H9 (cell line): ENCODE measurements at regions not wholly inside any gene's neighbourhood (a gene's known extent, or its start where the extent isn't known, plus 50 kb on each side); places are given as distances from the start of the nearest gene placed in this dataset.

Source experiments
- DNase-seq: peaks from one replicate; pipeline ENCODE4 v3.0.0-alpha.2; 2017
- H2AFZ ChIP-seq: one replicate; pipeline ENCODE4 v1.6.1; 2013; ENCODE audit warnings: mild to moderate bottlenecking, low read length, control low read depth, moderate library complexity
- H2AK5ac ChIP-seq: 2 replicates; pipeline ENCODE4 v1.6.1; 2013; ENCODE audit warnings: low read length, control low read depth, mixed read lengths; ENCODE audit not compliant: insufficient read length
- H2BK120ac ChIP-seq: one replicate; pipeline ENCODE4 v1.6.1; 2013; ENCODE audit warnings: low read depth, mild to moderate bottlenecking, low read length, control low read depth, inconsistent platforms; ENCODE audit not compliant: poor library complexity, severe bottlenecking
- H2BK12ac ChIP-seq: 2 replicates; pipeline ENCODE4 v1.6.1; 2013; ENCODE audit warnings: low read length, control low read depth, mixed read lengths, low read depth; ENCODE audit not compliant: insufficient read length
- H2BK15ac ChIP-seq: 2 replicates; pipeline ENCODE4 v1.6.1; 2013; ENCODE audit warnings: low read depth, low read length, control low read depth
- H2BK20ac ChIP-seq: one replicate; pipeline ENCODE4 v1.6.1; 2013; ENCODE audit warnings: low read depth, mild to moderate bottlenecking, low read length, control low read depth, inconsistent platforms; ENCODE audit not compliant: poor library complexity, severe bottlenecking
- H2BK5ac ChIP-seq: 2 replicates; pipeline ENCODE4 v1.6.1; 2013; ENCODE audit warnings: low read length, control low read depth, mixed read lengths; ENCODE audit not compliant: insufficient read length
- H3K14ac ChIP-seq: 2 replicates; pipeline ENCODE4 v1.6.1; 2013; ENCODE audit warnings: low read length, control low read depth; ENCODE audit not compliant: insufficient read depth
- H3K18ac ChIP-seq: 2 replicates; pipeline ENCODE4 v1.6.1; 2013; ENCODE audit warnings: low read depth, mild to moderate bottlenecking, mixed read lengths, low read length, control low read depth; ENCODE audit not compliant: insufficient read length
- H3K23ac ChIP-seq: 2 replicates; pipeline ENCODE4 v1.6.1; 2013; ENCODE audit warnings: low read length, control low read depth, mixed read lengths, low read depth; ENCODE audit not compliant: insufficient read length
- H3K23me2 ChIP-seq: 2 replicates; pipeline ENCODE4 v1.6.1; 2013; ENCODE audit warnings: low read depth, mild to moderate bottlenecking, mixed read lengths, low read length, control low read depth; ENCODE audit not compliant: insufficient read length, poor library complexity, severe bottlenecking
- H3K27ac ChIP-seq: 2 replicates; pipeline ENCODE4 v1.5.1; 2013; ENCODE audit warnings: low read length, control low read depth, mixed read lengths, low read depth; ENCODE audit not compliant: insufficient read length
- H3K27me3 ChIP-seq: 2 replicates; pipeline ENCODE4 v1.6.1; 2013; ENCODE audit warnings: low read length, control low read depth, inconsistent platforms; ENCODE audit not compliant: insufficient read depth
- H3K4ac ChIP-seq: 2 replicates; pipeline ENCODE4 v1.6.1; 2013; ENCODE audit warnings: low read depth, mild to moderate bottlenecking, control low read depth, inconsistent platforms, low read length, moderate library complexity
- H3K4me1 ChIP-seq: 2 replicates; pipeline ENCODE4 v1.6.1; 2013; ENCODE audit warnings: low read length, control low read depth, inconsistent platforms; ENCODE audit not compliant: insufficient read depth
- H3K4me2 ChIP-seq: 2 replicates; pipeline ENCODE4 v1.6.1; 2013; ENCODE audit warnings: low read length, control low read depth, mixed read lengths; ENCODE audit not compliant: insufficient read length, insufficient read depth
- H3K56ac ChIP-seq: 2 replicates; pipeline ENCODE4 v1.6.1; 2013; ENCODE audit warnings: low read depth, mild to moderate bottlenecking, mixed read lengths, low read length, control low read depth; ENCODE audit not compliant: insufficient read length
- H3K79me1 ChIP-seq: 2 replicates; pipeline ENCODE4 v1.6.1; 2013; ENCODE audit warnings: low read depth, mild to moderate bottlenecking, moderate library complexity, low read length, control low read depth, inconsistent platforms; ENCODE audit not compliant: insufficient read depth, poor library complexity, severe bottlenecking
- H3K79me2 ChIP-seq: 2 replicates; pipeline ENCODE4 v1.6.1; 2013; ENCODE audit warnings: low read length, control low read depth, inconsistent platforms; ENCODE audit not compliant: insufficient read depth
- H3K9ac ChIP-seq: 2 replicates; pipeline ENCODE4 v1.6.1; 2013; ENCODE audit warnings: low read length, control low read depth, mixed read lengths; ENCODE audit not compliant: insufficient read length; ENCODE audit errors: extremely low read depth
- H3K9me3 ChIP-seq: one replicate; pipeline ENCODE4 v1.6.1; 2013; ENCODE audit warnings: low read depth, low read length, inconsistent platforms; ENCODE audit not compliant: control insufficient read depth
- H3T11ph ChIP-seq: one replicate; pipeline ENCODE4 v1.6.1; 2013; ENCODE audit warnings: mild to moderate bottlenecking, low read length, control low read depth, inconsistent platforms
- H4K20me1 ChIP-seq: one replicate; pipeline ENCODE4 v1.6.1; 2013; ENCODE audit not compliant: control insufficient read depth, insufficient read length, insufficient read depth
- H4K5ac ChIP-seq: 2 replicates; pipeline ENCODE4 v1.6.1; 2013; ENCODE audit warnings: low read depth, mild to moderate bottlenecking, mixed read lengths, low read length, control low read depth; ENCODE audit not compliant: insufficient read length
- H4K8ac ChIP-seq: replicated peaks from 2 replicates; pipeline ENCODE4 v1.6.1; 2013; ENCODE audit warnings: low read length, control low read depth, mixed read lengths, low read depth; ENCODE audit not compliant: insufficient read length
- H4K91ac ChIP-seq: 2 replicates; pipeline ENCODE4 v1.6.1; 2013; ENCODE audit warnings: low read depth, mild to moderate bottlenecking, moderate library complexity, mixed read lengths, low read length, control low read depth; ENCODE audit not compliant: insufficient read length
- H3K27ac Mint-ChIP-seq, 3 experiments: 2 replicates in 2 of 3; 3 replicates in 1 of 3; pipeline ENCODE4 v1.8.0; 2020 to 2021; ENCODE audit warnings: mixed read lengths in 3 of 3, mild to moderate bottlenecking in 1 of 3, moderate library complexity in 1 of 3
- H3K27me3 Mint-ChIP-seq: 2 replicates; pipeline ENCODE4 v1.8.0; 2021; ENCODE audit warnings: low read depth, mild to moderate bottlenecking, moderate library complexity, mixed read lengths
- H3K36me3 Mint-ChIP-seq, 3 experiments: 2 replicates in 2 of 3; 3 replicates in 1 of 3; pipeline ENCODE4 v1.8.0; 2020 to 2021; ENCODE audit warnings: low read depth in 3 of 3, mixed read lengths in 3 of 3; ENCODE audit not compliant: insufficient read depth in 1 of 3
- H3K4me1 Mint-ChIP-seq, 2 experiments: 2 replicates each; pipeline ENCODE4 v1.8.0; 2020; ENCODE audit warnings: mixed read lengths in 2 of 2
- H3K4me3 Mint-ChIP-seq, 2 experiments: 2 replicates in 1 of 2; 3 replicates in 1 of 2; pipeline ENCODE4 v1.8.0; 2020 to 2021; ENCODE audit warnings: mild to moderate bottlenecking in 2 of 2, mixed read lengths in 2 of 2, moderate library complexity in 1 of 2
- H3K9me3 Mint-ChIP-seq, 2 experiments: 2 replicates in 1 of 2; 3 replicates in 1 of 2; pipeline ENCODE4 v1.8.0; 2020; ENCODE audit warnings: mild to moderate bottlenecking in 2 of 2, mixed read lengths in 2 of 2, moderate library complexity in 1 of 2
- WGBS: extraction: QIAGEN DNeasy Blood & Tissue Kit; methylation state at CpG from one replicate; pipeline ENCODE4 v1.1.7; 2013; ENCODE audit warnings: missing lambda C conversion rate, low lambda C conversion rate, mixed read lengths; ENCODE audit not compliant: insufficient read length; ENCODE audit errors: extremely low coverage; 5-methylcytosine and 5-hydroxymethylcytosine counted together
- TF ChIP-seq, protein P1 (sequence below): fragments of 200-600 bp; sonication (generic); conservative IDR thresholded peaks from 3 replicates; pipeline ENCODE4 v1.8.0; 2021; ENCODE audit warnings: antibody characterized with exemption, mild to moderate bottlenecking

DNA sequence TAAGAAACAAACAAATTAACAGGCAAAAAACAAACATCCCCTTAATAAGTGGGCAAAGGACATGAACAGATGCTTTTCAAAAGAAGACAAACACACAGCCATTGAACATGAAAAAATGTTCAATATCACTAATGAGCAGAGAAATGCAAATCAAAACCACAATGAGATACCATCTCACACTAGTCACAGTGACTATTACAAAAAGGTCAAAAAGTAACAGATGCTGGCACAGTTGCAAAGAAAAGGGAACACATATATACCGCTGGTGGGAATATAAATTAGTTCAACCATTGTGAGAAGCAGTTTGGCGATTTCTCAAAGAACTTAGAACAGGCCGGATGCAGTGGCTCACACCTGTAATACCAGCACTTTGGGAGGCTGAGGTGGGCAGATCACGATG, 146.1 kb upstream of the NEIL3 start:
- no peaks in the 10 kb centered on the region for H3K9me3 ChIP-seq
- TF ChIP-seq, protein P1, sequence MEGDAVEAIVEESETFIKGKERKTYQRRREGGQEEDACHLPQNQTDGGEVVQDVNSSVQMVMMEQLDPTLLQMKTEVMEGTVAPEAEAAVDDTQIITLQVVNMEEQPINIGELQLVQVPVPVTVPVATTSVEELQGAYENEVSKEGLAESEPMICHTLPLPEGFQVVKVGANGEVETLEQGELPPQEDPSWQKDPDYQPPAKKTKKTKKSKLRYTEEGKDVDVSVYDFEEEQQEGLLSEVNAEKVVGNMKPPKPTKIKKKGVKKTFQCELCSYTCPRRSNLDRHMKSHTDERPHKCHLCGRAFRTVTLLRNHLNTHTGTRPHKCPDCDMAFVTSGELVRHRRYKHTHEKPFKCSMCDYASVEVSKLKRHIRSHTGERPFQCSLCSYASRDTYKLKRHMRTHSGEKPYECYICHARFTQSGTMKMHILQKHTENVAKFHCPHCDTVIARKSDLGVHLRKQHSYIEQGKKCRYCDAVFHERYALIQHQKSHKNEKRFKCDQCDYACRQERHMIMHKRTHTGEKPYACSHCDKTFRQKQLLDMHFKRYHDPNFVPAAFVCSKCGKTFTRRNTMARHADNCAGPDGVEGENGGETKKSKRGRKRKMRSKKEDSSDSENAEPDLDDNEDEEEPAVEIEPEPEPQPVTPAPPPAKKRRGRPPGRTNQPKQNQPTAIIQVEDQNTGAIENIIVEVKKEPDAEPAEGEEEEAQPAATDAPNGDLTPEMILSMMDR = no peak
- no peak overlapping the region for H4K91ac ChIP-seq
- no peak overlapping the region for H4K5ac ChIP-seq
- H2BK12ac ChIP-seq = no peak overlapping the region
- no peak overlapping the region for H3K14ac ChIP-seq
- H2BK5ac ChIP-seq = no peak overlapping the region
- no peak overlapping the region for H2BK15ac ChIP-seq
- H3K79me1 ChIP-seq = no peaks in the 10 kb centered on the region
- no CpG with 5 or more reads among the region's 4 CpGs for WGBS
- H3K4ac ChIP-seq = no peak overlapping the region
- no peak overlapping the region for H4K8ac ChIP-seq
- no peak overlapping the region for H3K18ac ChIP-seq
- H3K9ac ChIP-seq = no peak overlapping the region
- no peak overlapping the region for H3K23ac ChIP-seq
- H3T11ph ChIP-seq = no peak overlapping the region
- Mint-ChIP-seq H3K27ac (no peak overlapping the region), H3K4me1 (no peaks in the 10 kb centered on the region), H3K36me3 (no peaks in the 10 kb centered on the region; a peak in 1 of 7 replicates), H3K4me3 (no peak overlapping the region), H3K9me3 (peaks cover 2 to 3% of the 10 kb centered on the region in 2 experiments; a peak in 3 of 5 replicates), H3K27me3 (no peaks in the 10 kb centered on the region; the same call in 1 of the 2 replicates)
- H3K79me2 ChIP-seq = no peaks in the 10 kb centered on the region
- H3K23me2 ChIP-seq = no peaks in the 10 kb centered on the region
- H3K4me2 ChIP-seq = no peak overlapping the region
- no peak overlapping the region for H3K56ac ChIP-seq
- H3K27me3 ChIP-seq = no peaks in the 10 kb centered on the region
- H2AFZ ChIP-seq = no peak overlapping the region
- H2AK5ac ChIP-seq = no peak overlapping the region
- no peak overlapping the region for H2BK20ac ChIP-seq
- H2BK120ac ChIP-seq = no peak overlapping the region
- H4K20me1 ChIP-seq = no peaks in the 10 kb centered on the region
- no peak for DNase-seq
- H3K27ac ChIP-seq = no peak overlapping the region
- H3K4me1 ChIP-seq = no peaks in the 10 kb centered on the region
